GM21526 (cell line): ENCODE measurements at regions not wholly inside any gene's neighbourhood (a gene's known extent, or its start where the extent isn't known, plus 50 kb on each side); places are given as distances from the start of the nearest gene placed in this dataset.

Experiments
- ATAC-seq: cut with Tn5 transposase; IDR thresholded peaks from one replicate; pipeline ENCODE4 v1.9.1; 2021; ENCODE audit warnings: moderate library complexity; ENCODE audit not compliant: unreplicated experiment, low FRiP score

DNA sequence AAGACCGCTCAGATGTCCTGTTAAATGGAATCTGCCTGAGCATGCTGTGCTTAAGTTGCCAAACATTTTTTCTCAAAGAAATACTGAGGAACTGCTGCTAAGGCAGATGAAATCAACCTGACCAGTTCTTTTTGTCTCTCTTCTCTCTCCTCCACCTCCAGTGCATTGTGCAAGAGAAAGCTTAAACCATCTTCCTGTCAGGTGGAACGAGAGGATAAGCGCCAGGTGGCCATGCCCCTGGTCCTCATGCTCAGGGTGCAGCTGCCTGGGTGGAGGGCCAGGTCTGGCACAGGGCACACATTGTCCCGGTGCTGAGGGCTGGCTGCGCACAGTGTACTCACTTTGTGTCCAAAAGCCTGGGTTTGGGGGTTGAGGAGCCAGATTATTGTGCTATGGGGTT is 176.2 kb upstream of the TP63 start:
- no peak for ATAC-seq

DNA sequence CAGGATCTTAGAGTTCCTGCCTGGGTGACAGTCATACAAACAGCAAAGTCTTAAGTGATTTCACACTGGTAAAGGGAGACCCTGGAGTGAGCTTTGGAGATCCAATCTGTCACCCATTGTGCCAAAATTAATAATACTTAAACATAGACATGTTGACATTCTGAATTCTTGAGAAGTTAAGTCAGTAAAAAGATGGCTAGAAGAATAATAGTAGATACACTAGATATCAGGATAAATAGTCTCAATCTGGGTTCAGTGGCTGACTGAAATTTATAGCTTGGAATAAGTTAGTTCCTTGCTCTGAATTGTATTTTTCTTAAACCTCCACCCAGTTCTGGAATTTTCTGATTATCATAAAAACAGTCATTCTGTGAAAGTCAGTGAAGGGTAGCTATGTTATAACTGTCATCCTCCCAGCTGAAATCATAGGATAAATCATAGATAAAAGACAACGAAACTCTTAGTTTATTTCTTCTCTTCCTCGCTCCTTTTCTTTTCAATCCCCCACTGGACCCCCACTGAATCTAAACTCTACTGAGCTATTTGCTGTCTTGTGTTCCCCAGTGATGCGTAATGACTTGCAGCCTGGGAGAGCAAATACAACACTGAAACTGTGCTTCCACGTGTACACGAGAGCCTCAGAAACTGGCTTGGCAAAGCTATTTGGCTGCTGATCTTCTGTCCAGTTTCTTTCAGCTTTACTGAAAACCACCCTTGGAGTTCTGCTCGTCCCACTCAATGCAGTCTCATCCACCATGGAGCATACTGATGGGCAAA is 175.4 kb upstream of the TP63 start:
- no peak for ATAC-seq

GRCh38 chr3:189457201-189457607 is 174.0 kb upstream of the TP63 start:
- ATAC-seq, result no peak

DNA sequence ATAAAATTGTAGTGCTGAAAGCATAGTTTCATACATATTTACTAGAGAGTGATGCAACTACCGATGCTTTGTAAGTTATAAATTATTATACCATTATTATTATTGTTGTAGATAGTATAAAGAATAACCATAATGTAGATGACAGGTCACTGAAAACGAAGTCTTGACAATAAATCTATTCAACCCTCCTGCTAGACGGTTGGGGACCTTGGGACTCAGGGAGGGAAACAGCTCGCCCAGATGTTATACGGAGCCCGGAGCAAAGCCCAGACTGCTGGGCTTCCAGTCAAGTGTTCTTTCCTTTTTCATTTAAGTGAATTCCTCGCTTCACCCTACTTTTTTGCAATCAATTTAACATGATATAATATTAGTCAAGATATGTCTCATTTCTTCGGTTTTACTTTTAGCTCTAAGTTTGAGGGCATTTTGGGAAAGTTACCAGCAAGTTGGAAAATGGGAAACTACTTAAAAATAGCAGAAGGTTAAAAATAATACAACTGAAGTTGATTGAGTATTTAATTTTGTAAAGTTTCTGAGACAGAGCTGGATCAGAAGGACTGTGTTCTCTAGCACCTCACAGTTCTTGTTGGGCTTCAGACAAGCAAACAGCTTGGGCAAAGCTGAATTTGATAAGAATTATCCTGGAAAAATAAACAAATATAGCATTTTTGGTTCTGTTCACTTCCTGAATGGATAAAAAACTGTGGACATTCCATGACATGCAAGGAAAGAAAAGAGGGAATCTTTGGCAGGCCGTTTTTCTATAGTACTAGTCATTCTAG is 173.4 kb upstream of the TP63 start:
- ATAC-seq, result no peak

DNA sequence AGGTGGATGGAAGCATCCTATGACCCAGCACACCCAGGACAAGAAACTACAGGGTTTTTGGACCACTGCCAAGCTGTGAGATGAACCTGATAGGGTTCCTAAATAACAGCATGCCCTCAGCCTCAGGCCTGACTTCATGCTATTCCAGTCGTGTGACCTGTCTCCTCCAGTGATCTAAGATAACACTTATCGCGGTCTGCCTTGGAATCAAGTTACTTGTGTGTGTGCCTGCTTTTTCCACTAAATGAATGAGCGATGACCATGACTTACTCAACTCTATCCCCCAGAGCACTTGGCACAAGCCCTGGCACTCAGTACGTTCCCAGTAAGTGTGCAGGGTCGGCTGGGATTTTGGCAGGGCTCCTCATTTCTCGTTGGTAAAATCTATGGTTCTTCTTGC is 172.7 kb upstream of the TP63 start:
- no peak for ATAC-seq

DNA sequence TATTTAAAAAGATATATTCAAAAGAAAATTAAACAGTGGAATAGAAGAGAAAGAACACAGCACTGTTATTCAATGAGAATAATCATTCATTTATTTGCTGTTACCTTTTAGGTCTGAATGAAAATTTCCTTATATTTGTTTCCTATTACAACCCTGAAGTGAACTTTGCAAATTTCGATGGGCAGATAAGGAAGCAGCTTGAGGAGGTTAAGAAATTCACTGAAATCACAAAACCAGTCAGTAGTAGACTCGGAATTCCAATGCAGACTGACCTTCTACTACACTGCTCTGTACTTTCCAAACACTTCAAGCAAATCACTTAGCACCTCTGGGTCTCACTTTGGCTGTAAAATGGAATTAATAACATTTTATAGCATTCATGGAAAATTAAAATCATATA is 172.0 kb upstream of the TP63 start:
- no peak for ATAC-seq

- no peak for ATAC-seq
Observed at GRCh38 chr3:189460511-189460910, 170.7 kb upstream of the TP63 start.

- no peak for ATAC-seq
Observed at GRCh38 chr3:189464799-189465198, 166.4 kb upstream of the TP63 start.

GRCh38 chr3:189466004-189466403 is 165.2 kb upstream of the TP63 start:
- no peak for ATAC-seq

DNA sequence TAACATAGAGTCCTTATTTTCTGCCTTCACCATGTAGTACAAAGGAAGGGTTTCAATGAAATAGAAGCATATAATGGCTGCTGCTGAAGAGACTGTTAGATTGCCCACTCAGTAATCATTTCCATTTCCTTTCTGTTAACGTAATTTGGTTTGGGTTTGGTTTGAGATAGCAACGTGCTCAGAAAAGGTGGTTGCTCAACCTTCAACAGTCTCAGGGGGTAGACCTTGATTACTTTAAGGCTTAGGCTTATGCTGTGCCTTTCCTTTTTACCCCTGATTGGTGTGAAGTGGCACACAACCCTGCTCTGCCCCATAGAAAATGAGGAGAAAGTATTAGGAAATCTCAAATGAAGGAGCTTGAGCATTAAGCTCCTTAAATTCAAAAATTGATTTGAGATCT is 163.7 kb upstream of the TP63 start:
- no peak for ATAC-seq

DNA sequence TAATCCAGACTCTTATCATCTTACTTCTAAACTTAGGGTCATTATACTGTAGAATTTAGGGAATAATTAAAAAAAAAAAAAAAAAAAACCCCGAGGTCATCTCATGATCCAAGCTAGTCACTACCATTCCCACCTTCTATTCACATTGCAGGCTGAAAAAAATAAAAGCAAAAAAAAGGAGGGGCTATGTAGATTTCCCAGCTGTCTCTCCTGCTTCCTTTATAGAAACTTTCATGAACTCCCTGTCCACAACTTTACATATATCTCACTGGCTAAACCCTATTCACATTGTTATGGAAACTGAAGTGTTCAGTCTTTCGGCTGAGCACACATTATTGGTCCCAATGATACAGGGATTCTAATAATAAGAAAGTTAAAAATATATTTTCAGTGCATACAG is 156.2 kb upstream of the TP63 start:
- no peak for ATAC-seq

DNA sequence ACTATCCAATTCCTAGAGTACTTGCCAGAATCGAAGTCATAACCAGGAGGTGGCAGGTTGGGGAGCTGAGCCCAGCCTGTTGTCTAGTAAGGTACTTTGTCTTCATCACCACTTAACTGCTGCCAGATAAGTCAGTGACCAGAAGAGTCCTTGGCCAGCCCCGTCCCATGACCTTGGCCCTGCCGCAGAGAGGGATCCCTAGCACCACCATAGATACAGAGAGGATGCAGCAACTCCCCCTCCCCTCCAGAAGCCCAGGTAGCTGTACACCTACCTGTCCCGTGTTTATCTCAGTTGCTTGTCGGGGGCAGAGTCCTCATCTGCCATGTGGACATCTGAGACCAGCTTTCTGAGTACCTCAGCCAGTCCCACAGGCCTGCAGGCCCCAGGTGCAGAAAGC is 153.6 kb upstream of the TP63 start:
- no peak for ATAC-seq

DNA sequence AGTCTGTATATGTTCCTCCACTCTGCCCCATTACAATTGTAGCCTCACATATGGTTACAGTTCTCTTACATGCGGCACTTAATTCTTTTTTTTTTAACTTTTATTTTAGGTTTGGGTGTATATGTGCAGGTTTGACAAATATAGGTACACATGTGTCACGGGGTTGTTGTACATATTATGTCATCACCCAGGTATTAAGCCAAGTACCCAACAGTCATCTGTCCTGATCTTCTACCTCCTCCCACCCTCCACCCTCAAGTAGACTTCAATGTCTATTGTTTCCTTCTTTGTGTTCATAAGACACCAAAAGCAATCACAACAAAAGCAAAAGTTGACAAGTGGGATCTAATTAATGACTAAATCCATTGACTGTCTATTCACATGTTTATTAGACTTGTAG is 144.6 kb upstream of the TP63 start:
- no peak for ATAC-seq

GRCh38 chr3:189488241-189488767 is 142.9 kb upstream of the TP63 start:
- no peak for ATAC-seq

- no peak for ATAC-seq
Observed at GRCh38 chr3:189490337-189490736, 140.9 kb upstream of the TP63 start.

DNA sequence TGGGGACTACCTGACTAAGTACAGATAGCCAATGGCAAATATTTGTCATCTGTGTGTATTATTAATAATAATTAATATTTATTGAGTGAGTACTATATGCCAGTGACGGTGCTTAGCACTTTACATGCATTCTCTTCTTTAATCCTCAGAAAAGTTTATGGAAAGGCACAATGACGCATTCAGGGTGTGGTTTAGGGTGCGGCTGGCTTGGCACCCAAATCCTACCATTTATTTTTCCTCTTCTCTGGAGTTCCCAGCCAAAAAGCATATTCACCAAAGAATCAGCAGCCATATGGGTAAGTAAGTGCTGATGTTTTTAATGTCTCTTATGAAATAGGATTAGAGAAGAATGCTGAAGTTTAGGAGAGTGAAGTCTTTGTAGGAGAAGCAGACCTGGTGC is 140.4 kb upstream of the TP63 start:
- ATAC-seq, result no peak

DNA sequence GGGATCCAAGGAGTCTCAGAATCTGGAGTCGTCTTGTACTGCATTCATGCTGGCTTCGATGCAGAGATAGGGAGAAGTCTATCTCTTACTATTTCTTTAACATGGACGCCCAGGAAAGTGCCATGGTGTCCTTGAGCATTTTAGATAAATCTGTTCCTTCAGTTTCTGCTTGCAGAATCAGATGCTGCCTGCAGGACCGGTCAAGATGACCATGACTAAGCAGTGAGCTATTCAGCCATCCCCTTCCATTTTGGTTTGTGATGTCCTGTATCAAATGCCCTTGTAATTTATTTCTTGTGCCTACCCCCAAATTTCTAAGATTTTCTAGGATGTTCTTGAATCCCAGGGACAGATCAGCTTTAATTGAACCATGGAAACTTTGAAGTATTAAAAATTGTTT is 139.4 kb upstream of the TP63 start:
- ATAC-seq, result no peak

DNA sequence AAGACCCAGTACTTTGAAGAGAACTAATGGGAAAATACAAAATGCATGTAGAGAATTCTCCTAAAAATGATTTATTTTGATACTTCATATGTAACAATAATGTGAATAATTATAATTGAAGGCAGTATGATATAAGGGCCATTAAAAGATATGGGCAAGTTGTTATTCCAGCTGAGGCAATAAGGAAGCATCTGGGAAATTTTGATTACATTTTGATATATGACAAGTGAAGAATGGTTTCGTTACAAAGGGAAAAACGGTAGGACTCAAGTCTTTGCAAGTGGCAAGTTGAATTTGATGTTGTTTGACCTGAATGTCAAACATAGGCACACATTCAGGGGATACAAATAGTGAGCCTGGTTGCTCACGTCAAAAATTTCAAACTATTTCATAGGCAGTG is 137.9 kb upstream of the TP63 start:
- ATAC-seq, result no peak

DNA sequence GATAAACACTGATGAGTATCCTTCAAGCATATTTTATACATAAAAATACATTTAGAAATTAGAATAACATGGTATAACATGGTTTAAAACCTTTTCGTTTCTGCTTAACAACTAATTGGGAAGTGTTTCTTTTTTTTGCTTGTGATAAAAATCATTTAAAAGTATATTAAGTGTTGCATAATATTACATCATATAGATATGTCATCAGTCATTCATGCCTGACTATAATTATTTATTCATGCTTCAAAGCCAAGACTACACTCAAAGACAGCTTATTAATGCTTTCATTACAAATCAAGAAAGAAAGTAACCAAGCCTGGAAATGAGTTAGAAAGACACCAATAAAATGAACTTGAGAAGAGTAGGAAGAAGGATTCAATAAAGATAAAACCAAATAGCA is 136.6 kb upstream of the TP63 start:
- ATAC-seq, result no peak

- no peak for ATAC-seq
Observed at GRCh38 chr3:189496375-189497138, 134.6 kb upstream of the TP63 start.
